ENCODE measurements at regions not wholly inside any gene's neighbourhood (a gene's known extent, or its start where the extent isn't known, plus 50 kb on each side); places are given as distances from the start of the nearest gene placed in this dataset.
"Not testable (repeated sequence)": the region's sequence is repeated elsewhere in the genome, so short reads cannot be mapped to it uniquely, and the experiment has no call there.

GRCh38 chr10:38321393-38321792 lies 227.3 kb downstream of the ZNF37A start:
- TF ChIP-seq CTCF (IDR thresholded peaks at IDR 0.05; ENCODE audit: extremely low read depth in 1 of 2, insufficient read depth in 1 of 2, low read depth in 1 of 2, low read length in 2 of 2); EZH2 (IDR thresholded peaks at IDR 0.05; ENCODE audit: borderline replicate concordance, low read depth, low read length, severe bottlenecking); POLR2AphosphoS5 (IDR thresholded peaks at IDR 0.05; ENCODE audit: insufficient read depth, low read depth, low read length); POLR2A (IDR thresholded peaks at IDR 0.05; ENCODE audit: low read depth, low read length); JUN (IDR thresholded peaks at IDR 0.05; ENCODE audit: borderline replicate concordance, insufficient read depth, insufficient read length, low read depth); GATA2 (IDR thresholded peaks at IDR 0.05; ENCODE audit: insufficient read depth, insufficient read length, low read depth, low read length): not testable (repeated sequence)

Data from endothelial cell of umbilical vein (primary cell).